Gastrocnemius medialis (tissue), 4 donors: ENCODE measurements at regions not wholly inside any gene's neighbourhood (a gene's known extent, or its start where the extent isn't known, plus 50 kb on each side); places are given as distances from the start of the nearest gene placed in this dataset.
"Not testable (repeated sequence)": the region's sequence is repeated elsewhere in the genome, so short reads cannot be mapped to it uniquely, and the experiment has no call there.

Experiments
- POLR2A ChIP-seq, 2 donors: fragments of 450-650 bp; IDR thresholded peaks; one replicate each; pipeline ENCODE4 v1.6.1; 2017; ENCODE audit warnings: antibody characterized with exemption in 2 of 2, mild to moderate bottlenecking in 2 of 2, moderate library complexity in 2 of 2
- TF ChIP-seq, protein P1 (sequence below), 5 experiments: fragments of 450-650 bp in 3 of 5; fragments of 200-600 bp in 2 of 5; sonication (generic) in 2 of 5; IDR thresholded peaks in 4 of 5; conservative IDR thresholded peaks in 1 of 5; 1 replicate in 4 of 5; 2 replicates in 1 of 5; pipeline ENCODE4 v1.5.1; 2016 to 2019; ENCODE audit warnings: antibody characterized with exemption in 5 of 5, mild to moderate bottlenecking in 3 of 5, moderate library complexity in 3 of 5

DNA sequence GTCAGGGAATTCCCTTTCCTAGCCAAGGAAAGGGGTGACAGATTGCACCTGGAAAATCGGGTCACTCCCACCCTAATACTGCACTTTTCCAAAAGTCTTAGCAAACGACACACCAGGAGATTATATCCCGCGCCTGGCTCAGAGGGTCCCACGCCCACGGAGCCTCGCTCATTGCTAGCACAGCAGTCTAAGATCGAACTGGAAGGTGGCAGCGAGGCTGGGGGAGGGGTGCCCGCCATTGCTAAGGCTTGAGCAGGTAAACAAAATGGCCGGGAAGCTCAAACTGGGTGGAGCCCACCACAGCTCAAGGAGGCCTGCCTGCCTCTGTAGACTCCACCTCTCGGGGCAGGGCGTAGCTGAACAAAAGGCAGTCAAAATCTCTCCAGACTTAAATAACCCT lies 440.2 kb upstream of the PHF14 start:
- TF ChIP-seq, protein P1, sequence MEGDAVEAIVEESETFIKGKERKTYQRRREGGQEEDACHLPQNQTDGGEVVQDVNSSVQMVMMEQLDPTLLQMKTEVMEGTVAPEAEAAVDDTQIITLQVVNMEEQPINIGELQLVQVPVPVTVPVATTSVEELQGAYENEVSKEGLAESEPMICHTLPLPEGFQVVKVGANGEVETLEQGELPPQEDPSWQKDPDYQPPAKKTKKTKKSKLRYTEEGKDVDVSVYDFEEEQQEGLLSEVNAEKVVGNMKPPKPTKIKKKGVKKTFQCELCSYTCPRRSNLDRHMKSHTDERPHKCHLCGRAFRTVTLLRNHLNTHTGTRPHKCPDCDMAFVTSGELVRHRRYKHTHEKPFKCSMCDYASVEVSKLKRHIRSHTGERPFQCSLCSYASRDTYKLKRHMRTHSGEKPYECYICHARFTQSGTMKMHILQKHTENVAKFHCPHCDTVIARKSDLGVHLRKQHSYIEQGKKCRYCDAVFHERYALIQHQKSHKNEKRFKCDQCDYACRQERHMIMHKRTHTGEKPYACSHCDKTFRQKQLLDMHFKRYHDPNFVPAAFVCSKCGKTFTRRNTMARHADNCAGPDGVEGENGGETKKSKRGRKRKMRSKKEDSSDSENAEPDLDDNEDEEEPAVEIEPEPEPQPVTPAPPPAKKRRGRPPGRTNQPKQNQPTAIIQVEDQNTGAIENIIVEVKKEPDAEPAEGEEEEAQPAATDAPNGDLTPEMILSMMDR (IDR thresholded peaks at IDR 0.05 in 4 of 5, conservative IDR thresholded peaks at IDR 0.05 in 1 of 5) = not testable (repeated sequence)
- not testable (repeated sequence) for TF ChIP-seq POLR2A (IDR thresholded peaks at IDR 0.05)
